GM18861 (cell line): ENCODE measurements at regions not wholly inside any gene's neighbourhood (a gene's known extent, or its start where the extent isn't known, plus 50 kb on each side); places are given as distances from the start of the nearest gene placed in this dataset.
"Not testable (repeated sequence)": the region's sequence is repeated elsewhere in the genome, so short reads cannot be mapped to it uniquely, and the experiment has no call there.

ENCODE experiments used
- ATAC-seq: cut with Tn5 transposase; IDR thresholded peaks from one replicate; pipeline ENCODE4 v1.9.1; 2021; ENCODE audit not compliant: unreplicated experiment

- ATAC-seq, result peak; percentile 99
These were observed 135.6 kb upstream of the ZNF658 start for GRCh38 chr9:66764799-66765493.

- ATAC-seq, result not testable (repeated sequence)
These were observed 135.0 kb upstream of the ZNF658 start for GRCh38 chr9:66765531-66765930.

GRCh38 chr9:66771504-66771903, 129.0 kb upstream of the ZNF658 start:
- not testable (repeated sequence) for ATAC-seq

DNA sequence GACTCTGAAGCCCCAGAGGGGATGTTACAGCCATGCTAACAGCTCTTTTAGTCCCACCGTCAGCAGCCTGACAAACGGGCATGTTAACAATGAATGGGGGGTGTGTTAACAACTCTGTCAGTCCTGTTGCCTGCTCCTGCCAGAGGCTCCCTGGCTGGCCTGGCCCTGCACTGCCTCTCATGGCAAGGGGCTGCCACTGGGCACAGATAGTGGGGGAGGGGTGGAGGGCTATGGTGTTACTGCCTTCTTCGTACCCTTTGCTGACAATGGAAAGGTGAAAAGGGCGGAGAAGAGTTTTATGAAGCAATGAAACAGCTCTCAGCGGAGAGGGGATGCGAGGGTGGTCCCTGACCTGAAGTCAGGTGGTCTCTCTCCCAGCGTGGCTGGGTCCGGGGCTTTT, 125.9 kb upstream of the ZNF658 start:
- ATAC-seq, result not testable (repeated sequence)

- ATAC-seq, result not testable (repeated sequence)
These were observed 120.4 kb upstream of the ZNF658 start for GRCh38 chr9:66779944-66780661.

DNA sequence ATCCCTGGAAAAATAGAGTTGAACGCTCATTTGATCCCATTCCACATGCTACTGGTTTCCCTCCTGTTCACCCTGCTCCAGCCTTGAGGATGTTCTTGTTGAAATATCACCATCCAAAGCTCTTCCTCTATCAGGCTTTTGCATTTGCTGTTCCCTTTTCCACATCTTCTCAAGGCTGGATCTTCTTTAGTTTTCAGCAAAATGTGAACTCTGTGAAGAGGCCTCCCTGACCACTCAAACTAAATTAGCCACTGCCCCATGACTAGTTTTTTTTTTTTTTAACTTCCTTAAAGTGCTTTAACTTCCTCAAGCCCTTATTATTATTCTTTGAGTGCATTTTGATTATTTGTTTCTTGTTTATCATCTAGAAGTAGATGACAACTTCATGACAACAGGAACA, 119.3 kb upstream of the ZNF658 start:
- not testable (repeated sequence) for ATAC-seq

DNA sequence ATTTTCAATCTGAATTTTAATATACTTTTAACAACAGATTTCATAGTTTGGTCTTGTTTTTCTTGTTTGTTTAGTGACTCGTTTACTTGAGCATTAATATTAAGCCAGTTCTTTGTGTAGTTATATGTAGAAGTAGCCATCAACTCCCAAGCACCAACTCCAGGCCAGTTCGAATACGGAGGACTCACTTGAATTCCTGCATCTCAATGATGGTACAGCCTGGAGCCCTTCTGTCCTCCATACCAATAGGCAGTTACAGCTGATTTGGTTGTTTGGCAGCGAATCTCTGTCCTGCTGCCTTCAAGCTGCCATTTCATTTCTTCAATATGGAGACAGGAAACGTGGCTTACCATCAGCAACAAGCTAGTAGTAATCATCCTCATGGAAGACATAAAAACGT, 118.5 kb upstream of the ZNF658 start:
- not testable (repeated sequence) for ATAC-seq

DNA sequence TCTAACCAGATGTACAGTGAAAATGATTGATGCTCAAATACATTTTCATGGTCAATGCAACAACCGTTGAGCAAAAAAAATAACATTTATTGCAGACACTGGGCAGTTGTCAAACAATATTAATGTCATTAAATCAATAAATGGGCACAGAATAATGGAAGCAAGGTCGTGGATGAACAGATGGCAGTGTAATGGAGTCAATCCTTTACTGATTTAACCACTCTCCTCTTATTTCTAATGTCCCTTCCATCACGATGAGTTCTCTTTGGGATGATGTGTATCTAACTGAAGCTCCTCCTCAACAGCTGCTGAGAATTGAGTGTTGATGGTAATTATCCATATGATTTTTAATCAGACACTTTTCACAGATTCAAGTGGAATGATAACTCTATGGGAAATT, 114.9 kb upstream of the ZNF658 start:
- not testable (repeated sequence) for ATAC-seq

DNA sequence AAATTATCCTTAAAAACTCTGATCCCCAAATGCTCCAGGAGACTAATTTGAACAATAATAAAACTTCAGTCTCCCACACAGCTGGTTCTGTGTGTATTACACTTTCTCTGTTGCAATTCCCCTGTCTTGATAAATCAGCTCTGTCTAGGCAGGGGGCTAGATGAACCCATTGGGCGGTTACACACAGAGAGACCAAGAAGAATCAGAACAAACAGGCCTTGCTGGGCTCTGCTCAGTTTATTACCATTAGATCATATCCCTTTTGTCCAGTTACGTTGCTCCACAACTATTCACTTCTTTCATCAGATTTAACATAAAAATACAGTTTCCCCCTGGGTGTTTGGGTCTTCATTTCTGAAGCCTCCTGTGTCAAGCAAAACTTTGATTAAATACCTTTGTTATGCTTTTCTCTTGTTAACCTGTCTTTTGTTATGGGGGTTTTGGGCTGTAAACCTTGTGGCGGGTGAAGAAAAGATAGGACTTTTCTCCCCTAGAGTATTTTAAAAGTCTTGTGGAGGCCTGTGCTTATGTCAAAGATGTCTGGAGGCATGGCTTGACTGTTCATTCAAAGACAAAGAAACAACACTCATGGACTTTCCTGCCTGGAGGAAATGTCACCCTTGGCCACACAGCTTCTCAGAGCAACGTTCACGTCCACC, 109.3 kb upstream of the ZNF658 start:
- not testable (repeated sequence) for ATAC-seq

- ATAC-seq, result not testable (repeated sequence)
These were observed 105.8 kb upstream of the ZNF658 start for GRCh38 chr9:66794769-66795168.

DNA sequence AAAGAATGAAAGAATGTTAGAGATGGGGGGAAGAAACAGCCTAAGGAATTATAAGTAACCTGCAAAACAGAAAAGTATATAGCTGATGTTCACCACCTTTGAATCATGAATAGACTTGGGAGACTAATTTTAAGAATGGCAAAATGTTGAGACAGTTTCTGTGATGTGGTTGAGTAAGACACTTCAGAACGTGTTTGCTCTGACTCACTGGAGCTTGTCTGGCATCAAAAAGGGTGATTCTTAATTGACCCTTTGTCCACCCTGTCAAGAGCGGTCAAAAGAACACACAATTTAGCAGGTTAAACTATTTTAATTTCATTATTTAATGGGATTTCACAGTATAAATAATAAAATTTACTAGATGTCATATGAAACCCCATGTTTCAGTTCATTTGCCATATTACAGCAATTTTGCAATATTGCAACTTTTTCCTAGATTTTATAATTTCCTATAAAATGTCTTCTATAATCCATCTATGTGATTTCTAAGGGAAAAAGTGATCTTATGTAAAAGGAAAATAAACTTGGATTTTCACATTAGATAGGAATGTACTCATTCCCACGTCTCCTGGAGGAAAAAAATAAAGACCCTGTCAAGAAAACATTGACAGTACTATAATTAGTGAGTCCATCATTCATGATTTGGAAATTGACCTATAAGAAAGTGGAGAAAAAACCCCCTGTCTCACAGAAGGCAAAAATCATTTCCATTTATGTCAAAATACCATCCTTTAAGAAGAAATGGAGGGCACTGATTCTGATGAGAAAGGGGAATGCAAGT, 104.6 kb upstream of the ZNF658 start:
- not testable (repeated sequence) for ATAC-seq

- ATAC-seq, result not testable (repeated sequence)
These were observed 102.5 kb upstream of the ZNF658 start for GRCh38 chr9:66797905-66798616.

GRCh38 chr9:66803619-66804018, 96.9 kb upstream of the ZNF658 start:
- ATAC-seq, result not testable (repeated sequence)

DNA sequence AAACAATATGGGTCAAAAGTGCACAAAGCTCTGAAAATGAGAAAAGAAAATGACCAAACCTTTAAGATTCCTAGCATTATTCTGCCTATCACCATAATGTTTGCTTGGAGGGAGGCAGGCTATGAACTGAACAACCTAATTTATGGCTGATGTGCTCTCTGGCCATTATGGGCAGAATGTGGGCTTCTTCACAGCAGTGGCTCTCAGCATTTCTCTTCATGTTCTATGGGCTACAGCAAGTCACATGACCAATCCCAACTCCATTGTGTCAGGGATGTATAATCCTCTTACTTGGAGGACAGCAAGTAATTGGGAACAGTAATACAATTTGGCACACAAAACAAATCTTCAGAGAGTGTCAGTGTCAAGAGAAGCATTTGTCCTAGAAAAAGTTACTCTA, 90.3 kb upstream of the ZNF658 start:
- not testable (repeated sequence) for ATAC-seq

GRCh38 chr9:66812367-66812766, 88.2 kb upstream of the ZNF658 start:
- ATAC-seq, result not testable (repeated sequence)

DNA sequence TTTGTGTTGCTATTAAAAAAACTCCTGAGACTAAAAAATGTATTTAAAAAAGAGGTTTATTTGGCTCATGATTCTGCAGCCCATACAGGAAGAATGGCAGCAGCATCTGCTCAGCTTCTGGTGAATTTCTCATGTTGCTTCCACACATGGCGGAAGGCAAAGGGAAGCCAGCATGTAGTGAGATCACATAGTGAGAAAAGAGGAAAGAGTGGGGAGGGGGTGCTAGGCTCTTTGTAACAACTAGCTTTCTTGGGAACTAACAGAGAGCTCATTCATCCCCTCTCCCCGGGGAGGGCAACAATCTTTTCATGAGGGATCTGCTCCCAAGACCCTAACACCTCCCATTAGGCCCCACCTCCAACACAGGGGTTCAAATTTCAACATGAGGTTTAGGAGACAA, 87.6 kb upstream of the ZNF658 start:
- ATAC-seq, result not testable (repeated sequence)

GRCh38 chr9:66814038-66814437, 86.5 kb upstream of the ZNF658 start:
- not testable (repeated sequence) for ATAC-seq

- ATAC-seq, result not testable (repeated sequence)
These were observed 81.0 kb upstream of the ZNF658 start for GRCh38 chr9:66819510-66819909.

DNA sequence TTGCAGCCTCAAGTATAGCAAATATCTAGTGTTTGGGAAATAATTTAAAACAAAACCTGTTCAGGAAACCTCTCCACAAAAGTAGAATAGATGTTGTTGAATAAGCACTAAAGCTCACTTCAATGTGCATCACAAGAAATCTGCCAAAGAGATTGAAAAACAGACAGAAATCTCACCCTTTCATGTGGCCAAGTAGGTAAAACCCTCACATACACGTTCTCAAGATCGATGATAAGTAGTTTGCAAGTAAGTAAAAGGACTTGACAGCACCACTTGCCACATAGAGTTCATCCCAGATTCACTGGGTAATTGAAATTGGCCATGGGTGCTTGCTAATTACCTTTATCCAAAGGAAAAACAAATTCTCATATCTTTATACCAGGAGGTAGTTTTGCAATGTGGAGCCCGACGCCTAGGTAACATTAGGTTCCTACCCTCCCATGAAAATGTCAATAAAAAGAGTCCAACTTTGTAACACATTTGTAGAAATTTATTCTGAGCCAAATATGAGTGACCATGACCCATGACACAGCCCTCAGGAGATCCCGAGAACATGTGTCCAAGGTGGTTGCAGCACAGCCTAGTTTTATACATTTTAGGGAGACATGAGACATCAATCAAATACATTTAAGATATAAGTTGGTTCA, 80.4 kb upstream of the ZNF658 start:
- ATAC-seq, result not testable (repeated sequence)

GRCh38 chr9:66824169-66824568, 76.4 kb upstream of the ZNF658 start:
- ATAC-seq, result not testable (repeated sequence)
